K562 (cell line): ENCODE measurements at regions not wholly inside any gene's neighbourhood (a gene's known extent, or its start where the extent isn't known, plus 50 kb on each side); places are given as distances from the start of the nearest gene placed in this dataset.

Experiments used
- ATAC-seq: fragments of 200-7000 bp; cut with Tn5 transposase; 3 replicates; pipeline ENCODE4 v1.9.1; 2020; ENCODE audit warnings: moderate library complexity
- BruUV-seq: library from RNA; stranded (reverse); fragments of 400-500 nt; replicated peaks from 2 replicates; lab custom pipeline; 2021; lab: Mats Ljungman, UMichigan
- CTCF ChIA-PET: fragments of 300-600 bp; formaldehyde crosslinking; extraction: SDS; loops from one replicate; lab custom pipeline; 2021; ENCODE audit warnings: low intra/inter-chr PET ratio; lab: Yijun Ruan, JAX
- POLR2A ChIA-PET: fragments of 300-600, 350-650 bp; sonication (Branson Sonifier 250); formaldehyde crosslinking; extraction: SDS; loops from one replicate; lab custom pipeline; 2021; ENCODE audit warnings: antibody characterized with exemption, inconsistent platforms; lab: Yijun Ruan, JAX
- DNase-seq, 4 experiments: peaks; one replicate each; pipeline versions ENCODE4 v3.0.0 to v3.0.0-alpha.2; 2011 to 2018; ENCODE audit warnings: low spot score in 3 of 4, mixed read lengths in 3 of 4; ENCODE audit errors: extremely low read depth in 1 of 4
- FAIRE-seq: peaks from 2 replicates; lab custom pipeline; 2011; peaks lifted over from hg19 to GRCh38; lab: Jason Lieb, UNC
- H2AFZ ChIP-seq: 2 replicates; pipeline ENCODE4 v1.6.0; 2011; ENCODE audit warnings: low read depth, low read length, control low read depth, inconsistent platforms
- H3K27ac ChIP-seq: fragments of 200-600 bp; 3 replicates; pipeline ENCODE4 v1.8.0; 2011; ENCODE audit warnings: low read depth, mild to moderate bottlenecking, control low read depth, inconsistent platforms, low read length, moderate library complexity, mixed read lengths; ENCODE audit errors: extremely low read depth
- H3K27me3 ChIP-seq, 2 experiments: fragments of 300-600 bp in 1 of 2; 2 replicates in 1 of 2; 3 replicates in 1 of 2; pipeline versions ENCODE4 v1.6.0 to v1.8.0; 2011; ENCODE audit warnings: inconsistent platforms in 2 of 2, low read length in 2 of 2, mild to moderate bottlenecking in 1 of 2, mixed read lengths in 1 of 2, moderate library complexity in 1 of 2; ENCODE audit not compliant: control insufficient read depth in 2 of 2, insufficient read depth in 2 of 2
- H3K36me3 ChIP-seq: fragments of 300-600 bp; 3 replicates; pipeline ENCODE4 v1.8.0; 2011; ENCODE audit warnings: mild to moderate bottlenecking, low read length, inconsistent platforms; ENCODE audit not compliant: control insufficient read depth, insufficient read depth
- H3K4me1 ChIP-seq, 2 experiments: fragments of 200-600 bp in 1 of 2; replicated peaks in 1 of 2; 2 replicates in 1 of 2; 3 replicates in 1 of 2; pipeline versions ENCODE4 v1.5.1 to v1.8.0; 2011; ENCODE audit warnings: inconsistent platforms in 2 of 2, low read length in 2 of 2, mild to moderate bottlenecking in 1 of 2, mixed read lengths in 1 of 2, moderate library complexity in 1 of 2; ENCODE audit not compliant: control insufficient read depth in 2 of 2, insufficient read depth in 2 of 2
- H3K4me2 ChIP-seq: 2 replicates; pipeline ENCODE4 v1.6.1; 2011; ENCODE audit warnings: low read length, control low read depth, inconsistent platforms, mixed read lengths; ENCODE audit not compliant: insufficient read depth
- H3K4me3 ChIP-seq: fragments of 200-600 bp; sonication (generic), shearing (Covaris generic); 2 replicates; pipeline ENCODE4 v1.5.1; 2016; ENCODE audit warnings: control low read depth, inconsistent platforms
- H3K79me2 ChIP-seq: fragments of 200-600 bp; 3 replicates; pipeline ENCODE4 v1.8.0; 2011; ENCODE audit warnings: low read length, inconsistent platforms; ENCODE audit not compliant: control insufficient read depth, insufficient read depth
- H3K9ac ChIP-seq, 2 experiments: 2 replicates each; pipeline versions ENCODE4 v1.6.0 to v1.6.1; 2011; ENCODE audit warnings: low read depth in 2 of 2, low read length in 2 of 2, control low read depth in 1 of 2, inconsistent platforms in 1 of 2, mild to moderate bottlenecking in 1 of 2, mixed read lengths in 1 of 2; ENCODE audit not compliant: insufficient read depth in 1 of 2
- H3K9me1 ChIP-seq: one replicate; pipeline ENCODE4 v1.6.0; 2011; ENCODE audit warnings: inconsistent platforms, mild to moderate bottlenecking, low read length, moderate library complexity; ENCODE audit not compliant: control insufficient read depth, insufficient read depth
- H3K9me3 ChIP-seq: replicated peaks from 2 replicates; pipeline ENCODE4 v1.5.1; 2011; ENCODE audit warnings: low read depth, low read length, inconsistent platforms; ENCODE audit not compliant: control insufficient read depth, insufficient read depth
- H4K20me1 ChIP-seq: replicated peaks from 2 replicates; pipeline ENCODE4 v1.6.1; 2011; ENCODE audit warnings: low read length, inconsistent platforms, mixed read lengths; ENCODE audit not compliant: control insufficient read depth, insufficient read depth
- CXXC5 ChIP-seq: fragments of 250-450 bp; sonication (Bioruptor Pico); IDR thresholded peaks from 2 replicates; pipeline ENCODE4 v1.8.0; 2022; ENCODE audit warnings: inconsistent platforms, mild to moderate bottlenecking, moderate library complexity
- E4F1 ChIP-seq: fragments of 250-450 bp; sonication (Bioruptor Pico); IDR thresholded peaks from 2 replicates; pipeline ENCODE4 v1.5.0; 2021; ENCODE audit warnings: mild to moderate bottlenecking, borderline replicate concordance
- REST ChIP-seq, 2 experiments: fragments of 450-650 bp; formaldehyde crosslinking in 1 of 2; IDR thresholded peaks; 2 replicates each; pipeline versions ENCODE4 v1.4.0 to v1.6.1; 2014 to 2020; ENCODE audit warnings: mild to moderate bottlenecking in 2 of 2, borderline replicate concordance in 1 of 2, low read depth in 1 of 2
- ZNF518B ChIP-seq: fragments of 250-450 bp; sonication (Bioruptor Pico); IDR thresholded peaks from 2 replicates; pipeline ENCODE4 v1.5.0; 2021; ENCODE audit warnings: mild to moderate bottlenecking, moderate library complexity
- ZNF764 ChIP-seq: fragments of 250-450 bp; sonication (Bioruptor Pico); IDR thresholded peaks from 2 replicates; pipeline ENCODE4 v1.4.0; 2020; ENCODE audit warnings: low read depth, mild to moderate bottlenecking, moderate library complexity
- WGBS: fragments of 100-300 bp; shearing (Covaris generic); methylation state at CpG from one replicate; pipeline ENCODE4 v1.1.6; 2016; ENCODE audit warnings: low coverage, mixed read lengths; ENCODE audit not compliant: insufficient coverage; ENCODE audit errors: missing lambda C conversion rate; 5-methylcytosine and 5-hydroxymethylcytosine counted together
- in situ Hi-C: fragments of 300-500 bp; cut with MboI; formaldehyde crosslinking; loops from 4 replicates; pipeline ENCODE4 v1.15.0; 2018; ENCODE audit warnings: inconsistent platforms, mixed read lengths
- intact Hi-C: fragments of 100-400 bp; cut with micrococcal nuclease; formaldehyde crosslinking; loops from 2 replicates; pipeline ENCODE4 v1.14.2; 2022

GRCh38 chr4:125421547-125421946, 106.8 kb downstream of the FAT4 start:
- no peak overlapping the region for H3K9ac ChIP-seq
- no peaks in the 10 kb centered on the region for H4K20me1 ChIP-seq
- BruUV-seq: no TSS peak
- ChIA-PET POLR2A (no interaction called here), CTCF (no interaction called here)
- no peak overlapping the region for H3K27ac ChIP-seq
- H2AFZ ChIP-seq: no peak overlapping the region
- no peak overlapping the region for H3K4me3 ChIP-seq
- no peaks in the 10 kb centered on the region for H3K9me1 ChIP-seq
- H3K27me3 ChIP-seq: no peaks in the 10 kb centered on the region
- no peaks in the 10 kb centered on the region for H3K4me1 ChIP-seq
- FAIRE-seq: no peak
- no peak for ATAC-seq
- no peaks in the 10 kb centered on the region for H3K36me3 ChIP-seq
- H3K79me2 ChIP-seq: no peaks in the 10 kb centered on the region
- H3K9me3 ChIP-seq: no peaks in the 10 kb centered on the region
- in situ Hi-C loops (no loop called here), intact Hi-C loops (no loop called here)
- WGBS: 0% methylated on average over 1 of the region's 1 CpG
- no peak overlapping the region for H3K4me2 ChIP-seq
- no peak for DNase-seq
- TF ChIP-seq CXXC5 (CRISPR knock-in tag) (no peak), REST (IDR thresholded peaks at IDR 0.05; ENCODE audit: borderline replicate concordance) (no peak), REST (CRISPR knock-in tag; IDR thresholded peaks at IDR 0.05; ENCODE audit: low read depth) (no peak), ZNF764 (CRISPR knock-in tag) (no peak), E4F1 (CRISPR knock-in tag) (no peak), ZNF518B (CRISPR knock-in tag) (no peak)
